ENCODE measurements at regions not wholly inside any gene's neighbourhood (a gene's known extent, or its start where the extent isn't known, plus 50 kb on each side); places are given as distances from the start of the nearest gene placed in this dataset.

- Histone ChIP-seq H3K9me2 (ENCODE audit: insufficient read depth) (no peaks in the 10 kb centered on the region), H3K27ac (ENCODE audit: low read depth, low read length) (no peak overlapping the region), H3K4me2 (ENCODE audit: low read length) (no peak overlapping the region), H2AFZ (ENCODE audit: low read depth, low read length, poor library complexity, severe bottlenecking) (no peak overlapping the region), H3K4me1 (ENCODE audit: control insufficient read depth in 1 of 2, insufficient read depth in 2 of 2, low read length in 2 of 2) (no peaks in the 10 kb centered on the region), H3K9ac (ENCODE audit: low read length) (no peak overlapping the region), H4K20me1 (ENCODE audit: insufficient read depth) (no peaks in the 10 kb centered on the region), H3K79me2 (ENCODE audit: insufficient read depth, low read length) (no peaks in the 10 kb centered on the region), H3K9me3 (ENCODE audit: control insufficient read depth in 1 of 2, insufficient read depth in 1 of 2, low read depth in 1 of 2, low read length in 2 of 2) (no peaks in the 10 kb centered on the region), H3K36me3 (ENCODE audit: control insufficient read depth in 1 of 2, insufficient read depth in 2 of 2, low read length in 2 of 2) (no peaks in the 10 kb centered on the region), H3K27me3 (ENCODE audit: insufficient read depth, low read length) (no peaks in the 10 kb centered on the region), H3K4me3 (replicated peaks in 1 of 2; ENCODE audit: low read depth in 1 of 2, low read length in 2 of 2) (no peak overlapping the region)
- ATAC-seq: no peak
- intact Hi-C loops (cut with micrococcal nuclease): no loop called here
- TF ChIP-seq ZFX (IDR thresholded peaks at IDR 0.05) (no peak), EZH2phosphoT487 (IDR thresholded peaks at IDR 0.05; ENCODE audit: borderline replicate concordance) (no peak), CBX3 (IDR thresholded peaks at IDR 0.05; ENCODE audit: low read depth) (no peak), EZH2 (IDR thresholded peaks at IDR 0.05) (no peak), ELF1 (IDR thresholded peaks at IDR 0.05; ENCODE audit: borderline replicate concordance, low read depth) (no peak), POLR2A (IDR thresholded peaks at IDR 0.05; ENCODE audit: borderline replicate concordance, extremely low read depth, insufficient read depth, insufficient read length) (no peak), SIN3A (IDR thresholded peaks at IDR 0.05; ENCODE audit: low read depth) (no peak), REST (IDR thresholded peaks at IDR 0.05; ENCODE audit: low read depth) (no peak), ATF3 (IDR thresholded peaks at IDR 0.05) (no peak), SRF (IDR thresholded peaks at IDR 0.05; ENCODE audit: low read depth) (no peak), YY1 (IDR thresholded peaks at IDR 0.05; ENCODE audit: extremely low read depth, insufficient replicate concordance, low read depth, low read length) (no peak), CTCF (IDR thresholded peaks at IDR 0.05 in 2 of 3, conservative IDR thresholded peaks at IDR 0.05 in 1 of 3; ENCODE audit: borderline replicate concordance in 1 of 3, insufficient read depth in 1 of 3, low read depth in 2 of 3, low read length in 2 of 3) (no peak), FOSL1 (IDR thresholded peaks at IDR 0.05; ENCODE audit: low read depth) (no peak), EGR1 (IDR thresholded peaks at IDR 0.05; ENCODE audit: low read depth) (no peak)
- ChIA-PET POLR2A (no interaction called here), CTCF (no interaction called here), RAD21 (ENCODE audit: low non-redundant PET in 1 of 2, low total read pairs in 2 of 2, uncharacterized antibody in 2 of 2, unreplicated experiment in 2 of 2) (no interaction called here)
- no TSS peak for BruUV-seq (replicated peaks)
- DNase-seq (ENCODE audit: low read depth, low spot score): no peak
Observed at GRCh38 chr3:150130404-150131100, 159.9 kb upstream of the PFN2 start.

Data from HCT116 (cell line).